NB4 (cell line): ENCODE measurements at regions not wholly inside any gene's neighbourhood (a gene's known extent, or its start where the extent isn't known, plus 50 kb on each side); places are given as distances from the start of the nearest gene placed in this dataset.

ENCODE experiments used
- DNase-seq: peaks from one replicate; pipeline ENCODE4 v3.0.0; 2010; ENCODE audit warnings: low read depth
- H3K4me3 ChIP-seq: one replicate; pipeline ENCODE4 v1.5.1; 2011; ENCODE audit warnings: mild to moderate bottlenecking, low read depth, low read length, moderate library complexity
- MYC ChIP-seq: IDR thresholded peaks from 2 replicates; pipeline ENCODE4 v1.6.1; 2011; ENCODE audit warnings: low read depth, low read length
- POLR2A ChIP-seq: IDR thresholded peaks from 2 replicates; pipeline ENCODE4 v1.6.1; 2011; ENCODE audit warnings: mild to moderate bottlenecking; ENCODE audit not compliant: insufficient read length; ENCODE audit errors: extremely low read depth
- TF ChIP-seq, protein P1 (sequence below): IDR thresholded peaks from 2 replicates; pipeline ENCODE4 v1.6.1; 2011; ENCODE audit warnings: low read depth, low read length
- TF ChIP-seq, protein P2 (sequence below): IDR thresholded peaks from one replicate; pipeline ENCODE4 v1.5.1; 2012; ENCODE audit warnings: low read depth, low read length

DNA sequence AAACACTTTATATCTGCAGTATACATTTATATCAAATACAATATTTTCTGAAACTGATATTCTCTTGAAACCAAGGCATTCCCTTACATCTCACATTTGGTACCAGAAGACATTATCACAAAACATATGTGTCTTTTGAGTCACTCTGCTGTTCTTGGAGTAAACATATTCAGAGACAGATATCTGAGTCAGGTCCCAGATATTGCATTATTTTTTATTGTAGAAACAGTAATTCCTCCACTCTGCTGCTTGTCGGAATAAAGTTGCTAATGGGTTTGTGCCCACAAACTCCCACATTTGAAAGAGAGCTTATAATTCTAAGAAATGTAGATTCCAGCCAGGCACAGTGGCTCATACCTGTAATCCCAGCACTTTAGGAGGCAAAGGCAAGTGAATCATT, 261.1 kb upstream of the DAPK1 start:
- no peak for DNase-seq

GRCh38 chr9:87237336-87237735, 260.3 kb upstream of the DAPK1 start:
- no peak overlapping the region for H3K4me3 ChIP-seq
- no peak for TF ChIP-seq POLR2A
- TF ChIP-seq, protein P1, sequence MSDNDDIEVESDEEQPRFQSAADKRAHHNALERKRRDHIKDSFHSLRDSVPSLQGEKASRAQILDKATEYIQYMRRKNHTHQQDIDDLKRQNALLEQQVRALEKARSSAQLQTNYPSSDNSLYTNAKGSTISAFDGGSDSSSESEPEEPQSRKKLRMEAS: no peak
- TF ChIP-seq, protein P2, sequence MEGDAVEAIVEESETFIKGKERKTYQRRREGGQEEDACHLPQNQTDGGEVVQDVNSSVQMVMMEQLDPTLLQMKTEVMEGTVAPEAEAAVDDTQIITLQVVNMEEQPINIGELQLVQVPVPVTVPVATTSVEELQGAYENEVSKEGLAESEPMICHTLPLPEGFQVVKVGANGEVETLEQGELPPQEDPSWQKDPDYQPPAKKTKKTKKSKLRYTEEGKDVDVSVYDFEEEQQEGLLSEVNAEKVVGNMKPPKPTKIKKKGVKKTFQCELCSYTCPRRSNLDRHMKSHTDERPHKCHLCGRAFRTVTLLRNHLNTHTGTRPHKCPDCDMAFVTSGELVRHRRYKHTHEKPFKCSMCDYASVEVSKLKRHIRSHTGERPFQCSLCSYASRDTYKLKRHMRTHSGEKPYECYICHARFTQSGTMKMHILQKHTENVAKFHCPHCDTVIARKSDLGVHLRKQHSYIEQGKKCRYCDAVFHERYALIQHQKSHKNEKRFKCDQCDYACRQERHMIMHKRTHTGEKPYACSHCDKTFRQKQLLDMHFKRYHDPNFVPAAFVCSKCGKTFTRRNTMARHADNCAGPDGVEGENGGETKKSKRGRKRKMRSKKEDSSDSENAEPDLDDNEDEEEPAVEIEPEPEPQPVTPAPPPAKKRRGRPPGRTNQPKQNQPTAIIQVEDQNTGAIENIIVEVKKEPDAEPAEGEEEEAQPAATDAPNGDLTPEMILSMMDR: no peak
- TF ChIP-seq MYC: no peak
- no peak for DNase-seq

More for the DNA sequence above, 261.1 kb upstream of the DAPK1 start:
- TF ChIP-seq POLR2A (no peak), MYC (no peak)
- TF ChIP-seq, protein P2: no peak
- TF ChIP-seq, protein P1: no peak
- no peak overlapping the region for H3K4me3 ChIP-seq

DNA sequence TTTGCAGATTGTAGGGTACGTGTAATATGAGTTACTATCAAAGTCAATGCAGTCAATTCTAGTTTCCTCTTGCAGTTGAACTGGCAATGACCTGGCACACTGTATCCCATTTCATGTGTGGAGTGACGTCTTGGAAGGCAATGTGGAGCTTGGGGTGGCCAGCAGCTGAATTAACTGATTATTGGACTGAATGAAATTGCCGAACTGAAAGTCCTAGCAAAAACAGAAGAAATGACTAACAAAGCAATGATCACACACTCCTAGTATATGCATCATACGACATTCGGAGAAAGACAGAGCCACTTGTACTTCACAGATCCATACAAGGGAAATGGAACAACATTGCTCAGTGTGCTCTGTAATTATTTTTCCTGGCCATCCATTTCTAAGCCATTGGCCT, 259.1 kb upstream of the DAPK1 start:
- TF ChIP-seq POLR2A: no peak
- no peak for TF ChIP-seq MYC
- TF ChIP-seq, protein P2: no peak
- TF ChIP-seq, protein P1: no peak
- H3K4me3 ChIP-seq: no peak overlapping the region

GRCh38 chr9:87239312-87239711, 258.4 kb upstream of the DAPK1 start:
- DNase-seq: no peak
- no peak overlapping the region for H3K4me3 ChIP-seq
- TF ChIP-seq, protein P2: no peak
- no peak for TF ChIP-seq MYC
- no peak for TF ChIP-seq POLR2A
- TF ChIP-seq, protein P1: no peak

More for the DNA sequence above, 259.1 kb upstream of the DAPK1 start:
- no peak for DNase-seq

DNA sequence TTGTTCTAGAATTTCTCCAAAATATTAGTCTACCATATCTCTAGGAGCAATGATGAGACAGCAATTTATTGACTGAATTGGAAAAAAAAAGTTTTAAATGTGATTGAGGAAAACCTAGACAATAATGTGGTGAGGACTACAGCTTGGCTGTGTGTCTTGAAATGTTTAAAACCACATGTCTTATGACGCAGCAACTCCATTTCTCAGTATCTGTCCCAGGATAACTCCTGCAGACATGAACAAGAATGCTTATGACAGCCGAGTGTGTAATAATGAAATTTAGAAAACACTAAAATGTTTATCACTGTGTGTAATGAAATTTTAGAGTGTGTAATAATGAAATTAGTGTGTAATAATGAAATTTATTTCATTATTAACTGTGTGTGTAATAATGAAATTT, 254.1 kb upstream of the DAPK1 start:
- no peak overlapping the region for H3K4me3 ChIP-seq
- no peak for DNase-seq
- TF ChIP-seq, protein P1: no peak
- TF ChIP-seq, protein P2: no peak
- TF ChIP-seq MYC: no peak
- TF ChIP-seq POLR2A: no peak

GRCh38 chr9:87245271-87245670, 252.4 kb upstream of the DAPK1 start:
- H3K4me3 ChIP-seq: no peak overlapping the region
- TF ChIP-seq MYC (no peak), POLR2A (no peak)
- TF ChIP-seq, protein P2: no peak
- TF ChIP-seq, protein P1: no peak
- DNase-seq: peak; percentile 5
